ENCODE measurements at regions not wholly inside any gene's neighbourhood (a gene's known extent, or its start where the extent isn't known, plus 50 kb on each side); places are given as distances from the start of the nearest gene placed in this dataset.
A peak's percentile ranks its signal among the peaks of the same experiment; 100 is the strongest.

DNA sequence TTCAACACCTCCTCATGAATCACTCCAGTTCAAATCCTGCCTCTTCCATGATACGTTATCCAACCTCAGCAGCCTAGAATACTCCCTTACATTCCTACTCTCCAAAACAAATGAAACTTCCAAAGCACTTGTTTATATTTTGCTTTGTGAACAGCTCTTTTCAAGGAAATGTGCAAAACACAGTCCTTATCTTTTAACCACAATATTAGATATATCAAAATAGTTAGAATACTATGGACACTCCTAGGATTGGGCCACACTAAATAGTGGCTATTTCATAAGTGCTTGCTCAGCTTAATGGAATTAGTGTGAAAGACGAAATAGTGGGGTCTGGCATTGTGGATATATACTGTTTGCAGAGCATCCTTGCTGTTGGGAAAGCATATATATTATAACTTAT, 173.5 kb downstream of the ZC3H11B start:
- no peak overlapping the region for H3K27ac ChIP-seq
- DNase-seq (ENCODE audit: low read depth, low spot score): no peak

DNA sequence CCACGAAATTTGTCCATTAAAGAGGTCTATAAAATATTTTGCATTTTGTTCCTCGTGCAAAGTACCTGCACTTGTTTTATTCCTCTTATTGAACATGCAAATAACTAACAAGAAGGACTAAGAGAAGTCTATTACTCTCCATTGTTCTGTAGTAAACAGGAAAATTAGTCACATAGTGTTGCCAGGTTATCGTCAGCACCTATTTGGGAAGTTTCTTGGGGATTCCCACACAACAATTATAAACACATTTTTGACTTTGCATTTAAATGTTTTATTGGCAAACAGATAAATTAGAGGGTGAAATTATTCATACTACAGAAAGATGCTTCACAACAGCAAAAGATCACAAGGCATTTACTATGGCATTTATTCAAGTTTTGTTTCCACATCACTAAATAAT, 174.5 kb downstream of the ZC3H11B start:
- DNase-seq (ENCODE audit: low read depth, low spot score): no peak
- H3K27ac ChIP-seq: no peak overlapping the region

DNA sequence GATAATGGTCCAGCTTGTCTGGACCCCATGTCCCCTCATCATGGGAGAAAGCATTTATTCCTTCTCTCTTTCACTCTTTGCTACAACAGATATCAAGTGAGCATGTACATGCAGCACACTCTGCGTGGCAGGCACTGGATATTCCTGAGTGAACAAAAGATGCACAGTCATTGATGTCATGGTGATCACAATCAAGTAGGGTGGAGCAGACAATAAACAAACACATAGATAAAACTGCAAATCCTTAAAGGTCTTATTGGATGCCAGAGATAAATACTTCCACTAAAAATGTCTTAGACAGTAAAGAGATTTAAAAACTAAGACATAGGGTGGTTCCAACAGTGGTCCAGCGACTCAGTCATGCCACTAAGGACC, 178.0 kb downstream of the ZC3H11B start:
- DNase-seq (ENCODE audit: low read depth, low spot score): no peak
- H3K27ac ChIP-seq: no peak overlapping the region

GRCh38 chr1:219434285-219434922, 178.5 kb downstream of the ZC3H11B start:
- H3K27ac ChIP-seq: no peak overlapping the region
- no peak for DNase-seq (ENCODE audit: low read depth, low spot score)

DNA sequence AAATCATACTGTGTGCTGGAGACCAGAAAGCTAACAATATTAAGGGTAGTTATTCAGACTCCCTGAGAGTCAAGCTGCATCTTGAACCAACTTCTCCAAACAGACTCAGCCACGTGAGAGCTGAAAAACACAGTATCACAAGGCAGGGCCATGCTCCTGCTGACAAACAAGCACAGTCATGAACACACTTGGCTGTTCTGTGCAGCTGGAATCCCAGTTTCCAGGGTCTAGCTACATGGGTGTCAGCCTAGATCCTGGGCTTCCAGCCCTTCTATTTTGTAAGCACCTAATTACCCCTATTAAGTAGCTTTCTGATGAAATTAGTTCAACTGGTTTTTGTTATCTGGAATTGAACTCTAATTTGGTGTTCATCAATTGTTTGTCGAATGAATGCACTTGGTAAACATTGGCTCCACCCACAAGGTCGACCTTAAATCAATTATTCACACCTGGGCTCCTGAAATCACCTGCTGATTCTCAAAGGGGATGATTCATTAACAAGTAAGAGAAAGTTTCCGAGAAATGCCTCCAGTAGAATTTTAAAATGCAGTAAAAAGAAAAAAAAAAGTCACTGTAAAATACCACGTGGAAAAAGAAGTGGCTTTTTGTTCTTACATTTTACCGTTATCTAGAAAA, 179.3 kb downstream of the ZC3H11B start:
- no peak overlapping the region for H3K27ac ChIP-seq
- DNase-seq (ENCODE audit: low read depth, low spot score): no peak

- no peak for DNase-seq (ENCODE audit: low read depth, low spot score)
Observed at GRCh38 chr1:219433001-219433400, 179.9 kb downstream of the ZC3H11B start.

DNA sequence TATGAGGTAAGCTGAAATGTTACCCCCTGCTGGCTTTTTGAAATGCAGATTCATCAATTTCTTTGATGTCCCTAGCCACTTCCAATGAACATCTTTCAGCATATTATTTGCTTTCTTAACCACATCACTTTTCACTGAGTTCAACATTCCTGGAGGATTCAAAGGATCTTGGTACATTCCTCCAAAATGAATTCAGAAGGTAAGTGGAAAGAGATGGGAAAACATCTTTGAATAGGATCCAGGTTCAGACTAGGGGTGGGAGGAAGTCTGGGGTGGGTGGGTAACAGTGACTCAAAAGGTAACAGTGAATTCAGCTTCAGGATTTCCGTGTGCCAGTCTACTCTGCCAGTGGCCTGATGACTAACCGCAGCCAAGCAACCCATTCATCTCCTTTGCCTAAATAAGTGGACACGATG, 180.7 kb downstream of the ZC3H11B start:
- DNase-seq (ENCODE audit: low read depth, low spot score): no peak
- no peak overlapping the region for H3K27ac ChIP-seq

More at GRCh38 chr1:219433001-219433400, 179.9 kb downstream of the ZC3H11B start:
- no peak overlapping the region for H3K27ac ChIP-seq

GRCh38 chr1:219430419-219430818, 182.5 kb downstream of the ZC3H11B start:
- DNase-seq (ENCODE audit: low read depth, low spot score): no peak
- H3K27ac ChIP-seq: no peak overlapping the region

DNA sequence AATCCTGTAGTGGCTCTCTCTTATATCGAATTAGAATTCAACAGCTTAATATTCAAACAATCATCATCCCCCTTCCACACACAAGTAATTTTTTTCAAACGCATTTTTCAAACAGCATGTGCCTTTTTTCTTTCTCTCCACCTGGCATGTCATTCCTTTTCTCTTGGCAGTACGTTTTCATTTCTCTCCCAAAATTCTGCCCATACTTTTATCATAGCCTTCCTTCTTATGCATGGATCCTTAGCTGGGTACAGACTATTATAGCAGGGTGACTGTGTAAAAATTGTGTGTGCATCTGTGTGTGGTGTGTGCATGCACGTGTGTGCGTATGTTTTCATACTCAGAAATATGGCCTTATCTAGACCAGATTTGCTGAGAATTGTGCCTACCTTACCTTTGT, 184.3 kb downstream of the ZC3H11B start:
- H3K27ac ChIP-seq: no peak overlapping the region
- DNase-seq (ENCODE audit: low read depth, low spot score): no peak

GRCh38 chr1:219427989-219428388, 184.9 kb downstream of the ZC3H11B start:
- no peak for DNase-seq (ENCODE audit: low read depth, low spot score)
- H3K27ac ChIP-seq: no peak overlapping the region

DNA sequence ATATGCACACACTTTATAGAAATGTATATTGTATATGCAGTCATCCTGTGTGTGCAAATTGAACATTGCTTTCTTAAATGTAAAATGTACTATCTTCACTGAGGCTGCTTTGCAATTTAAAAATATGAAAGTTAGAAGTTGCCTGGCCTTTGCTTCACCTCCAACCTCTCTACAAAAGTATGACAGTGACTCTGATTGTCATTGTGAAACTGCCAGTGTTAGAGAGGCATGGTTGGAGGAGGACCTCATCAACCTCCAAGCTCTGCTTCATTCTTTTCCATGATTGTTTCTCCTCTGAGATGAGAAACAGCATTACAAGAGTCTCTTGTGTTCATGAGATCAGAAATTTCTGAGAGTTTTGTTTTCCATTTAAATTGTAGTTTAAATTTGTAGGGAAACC, 185.5 kb downstream of the ZC3H11B start:
- H3K27ac ChIP-seq: no peak overlapping the region
- no peak for DNase-seq (ENCODE audit: low read depth, low spot score)

GRCh38 chr1:219422811-219423598, 189.9 kb downstream of the ZC3H11B start:
- no peak overlapping the region for H3K27ac ChIP-seq
- DNase-seq (ENCODE audit: low read depth, low spot score): peak; percentile 69

DNA sequence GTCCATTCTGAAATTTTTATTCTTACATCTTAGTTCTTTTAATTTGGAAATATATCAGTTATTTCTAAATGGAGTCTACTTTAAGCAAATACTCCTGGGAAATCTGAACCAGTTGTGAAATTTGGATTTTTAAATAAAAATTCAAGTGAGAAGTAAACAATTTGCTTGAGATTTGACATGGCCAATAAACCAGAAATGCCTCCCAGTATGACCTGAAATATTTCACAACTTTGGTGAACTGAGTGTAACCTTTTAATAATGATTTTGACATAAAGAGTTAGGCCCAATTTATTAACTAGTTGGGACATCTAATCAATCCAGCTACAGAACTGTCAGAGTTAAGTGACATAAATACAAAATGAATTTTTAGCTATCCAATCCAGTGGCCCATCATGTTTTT, 192.0 kb downstream of the ZC3H11B start:
- H3K27ac ChIP-seq: no peak overlapping the region
- no peak for DNase-seq (ENCODE audit: low read depth, low spot score)

DNA sequence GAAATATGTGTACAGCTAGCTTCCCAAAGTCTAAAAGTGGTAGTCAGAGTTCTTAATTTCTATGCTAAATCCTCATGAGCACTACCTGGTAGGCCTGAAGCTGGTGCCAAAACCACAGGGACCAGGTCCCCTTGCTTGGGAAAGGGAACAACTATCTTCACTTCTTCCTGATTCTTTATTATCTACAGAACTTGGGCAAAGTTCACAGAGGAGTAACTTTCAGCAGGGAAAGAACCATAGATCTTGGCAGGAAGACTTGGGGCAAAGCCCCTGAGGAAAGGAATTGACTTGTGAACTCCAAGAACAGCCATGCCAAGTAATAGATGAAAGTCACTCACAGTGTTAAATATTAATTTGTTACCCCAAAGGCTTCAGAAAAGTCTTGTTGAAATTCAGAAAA, 193.0 kb downstream of the ZC3H11B start:
- H3K27ac ChIP-seq: no peak overlapping the region
- DNase-seq (ENCODE audit: low read depth, low spot score): no peak

DNA sequence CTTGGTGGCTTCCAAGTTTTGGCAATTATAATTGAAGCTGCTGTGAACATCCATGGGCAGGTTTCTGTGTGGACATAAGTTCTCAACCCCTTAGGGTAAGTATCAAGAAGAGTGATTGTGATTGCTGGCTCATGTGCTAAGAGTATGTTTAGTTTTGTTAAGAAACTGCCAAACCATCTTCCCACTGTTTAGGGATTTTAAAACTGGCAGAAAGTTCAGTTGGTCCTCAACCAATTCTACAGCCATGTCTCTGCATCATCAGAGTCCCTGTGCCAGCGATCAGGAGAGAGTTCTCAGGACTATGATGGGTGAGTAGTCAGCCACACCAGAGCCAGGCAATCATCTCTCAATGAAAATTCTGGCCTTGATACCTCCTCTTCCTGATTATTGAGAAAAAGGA, 193.8 kb downstream of the ZC3H11B start:
- H3K27ac ChIP-seq: no peak overlapping the region
- no peak for DNase-seq (ENCODE audit: low read depth, low spot score)

DNA sequence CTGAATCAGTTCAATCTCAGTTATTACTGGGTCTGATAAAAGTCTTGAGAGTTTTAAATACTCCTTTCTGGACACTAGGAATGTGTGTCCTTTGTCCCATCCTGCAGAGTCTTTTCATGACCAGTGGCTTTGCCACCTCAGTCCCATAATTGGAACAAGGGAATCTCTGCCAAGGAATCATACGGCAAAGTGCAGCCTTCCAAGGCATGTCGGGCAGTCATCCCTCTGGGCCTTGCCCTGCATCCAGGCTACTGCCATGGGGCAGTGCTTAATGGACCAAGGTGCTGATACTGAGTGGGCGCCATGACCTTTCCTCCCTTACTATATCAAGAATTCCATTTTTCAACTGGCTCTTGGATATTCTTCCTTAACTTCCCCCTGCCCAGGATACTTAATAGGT, 195.3 kb downstream of the ZC3H11B start:
- DNase-seq (ENCODE audit: low read depth, low spot score): no peak
- H3K27ac ChIP-seq: no peak overlapping the region

GRCh38 chr1:219416598-219417238, 196.2 kb downstream of the ZC3H11B start:
- H3K27ac ChIP-seq: no peak overlapping the region
- peak; percentile 10 for DNase-seq (ENCODE audit: low read depth, low spot score)

- no peak overlapping the region for H3K27ac ChIP-seq
- no peak for DNase-seq (ENCODE audit: low read depth, low spot score)
Observed at GRCh38 chr1:219415915-219416314, 197.0 kb downstream of the ZC3H11B start.

- DNase-seq (ENCODE audit: low read depth, low spot score): no peak
- no peak overlapping the region for H3K27ac ChIP-seq
Observed at GRCh38 chr1:219415433-219415832, 197.5 kb downstream of the ZC3H11B start.

DNA sequence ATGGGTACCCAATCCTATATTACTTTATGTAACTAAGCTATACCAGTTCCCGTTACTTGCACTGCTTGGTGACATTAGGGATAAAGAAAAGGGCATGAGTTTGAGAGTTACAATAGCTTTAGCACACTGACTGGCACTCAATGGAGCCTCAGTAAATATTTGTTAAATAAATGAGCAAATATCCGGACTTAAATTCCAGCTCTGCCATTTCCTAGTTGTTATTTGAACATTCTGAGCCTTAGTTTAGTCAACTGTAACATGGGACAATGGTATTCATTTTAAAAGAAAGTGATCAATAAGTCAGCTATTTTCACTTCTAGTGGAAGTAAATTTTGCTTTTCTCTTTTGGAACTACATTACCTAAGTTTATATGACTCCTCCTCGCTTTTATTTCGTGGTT, 198.7 kb downstream of the ZC3H11B start:
- no peak for DNase-seq (ENCODE audit: low read depth, low spot score)
- no peak overlapping the region for H3K27ac ChIP-seq

GRCh38 chr1:219413536-219413935, 199.4 kb downstream of the ZC3H11B start:
- no peak for DNase-seq (ENCODE audit: low read depth, low spot score)
- no peak overlapping the region for H3K27ac ChIP-seq

Data from epithelial cell of prostate (primary cell).